Endothelial cell of umbilical vein (primary cell): ENCODE measurements at regions not wholly inside any gene's neighbourhood (a gene's known extent, or its start where the extent isn't known, plus 50 kb on each side); places are given as distances from the start of the nearest gene placed in this dataset.

ENCODE experiments used
- BruUV-seq: library from RNA; stranded (reverse); fragments of 400-500 nt; replicated peaks from 2 replicates; lab custom pipeline; 2021; lab: Mats Ljungman, UMichigan
- CTCF ChIA-PET: fragments of 300-600, 350-600 bp; sonication (Branson Sonifier 250); formaldehyde crosslinking; loops from one replicate; lab custom pipeline; 2021; ENCODE audit warnings: antibody characterized with exemption, inconsistent platforms; lab: Charles Lee
- POLR2A ChIA-PET: fragments of 300-600, 350-600 bp; sonication (Branson Sonifier 250); formaldehyde crosslinking; loops from one replicate; lab custom pipeline; 2021; ENCODE audit warnings: antibody characterized with exemption, inconsistent platforms; lab: Charles Lee
- DNase-seq: peaks from one replicate; pipeline ENCODE4 v3.0.0-alpha.2; 2011; ENCODE audit warnings: low read depth, low spot score
- FAIRE-seq: peaks from 2 replicates; lab custom pipeline; 2011; peaks lifted over from hg19 to GRCh38; lab: Jason Lieb, UNC
- H2AFZ ChIP-seq: 2 replicates; pipeline ENCODE4 v1.6.0; 2012; ENCODE audit warnings: low read depth, low read length, control low read depth, inconsistent platforms
- H3K27ac ChIP-seq: 2 replicates; pipeline ENCODE4 v1.5.1; 2011; ENCODE audit warnings: low read depth, mild to moderate bottlenecking, control low read depth, low read length, moderate library complexity; ENCODE audit not compliant: insufficient read depth
- H3K27me3 ChIP-seq, 2 experiments: 2 replicates each; pipeline versions ENCODE4 v1.6.0 to v1.6.1; 2011; ENCODE audit warnings: low read length in 2 of 2, mixed read lengths in 1 of 2; ENCODE audit not compliant: control insufficient read depth in 2 of 2, insufficient read depth in 2 of 2
- H3K36me3 ChIP-seq, 2 experiments: 2 replicates in 1 of 2; 3 replicates in 1 of 2; pipeline ENCODE4 v1.5.1; 2011; ENCODE audit warnings: low read length in 2 of 2, mild to moderate bottlenecking in 1 of 2, moderate library complexity in 1 of 2; ENCODE audit not compliant: control insufficient read depth in 2 of 2, insufficient read depth in 2 of 2; ENCODE audit errors: extremely low read depth in 1 of 2
- H3K4me1 ChIP-seq: 3 replicates; pipeline ENCODE4 v1.5.1; 2011; ENCODE audit warnings: mild to moderate bottlenecking, low read length; ENCODE audit not compliant: control insufficient read depth, insufficient read depth; ENCODE audit errors: extremely low read depth
- H3K4me2 ChIP-seq: 2 replicates; pipeline ENCODE4 v1.6.1; 2011; ENCODE audit warnings: low read length, control low read depth, mixed read lengths; ENCODE audit not compliant: insufficient read depth
- H3K4me3 ChIP-seq, 3 experiments: fragments of 200-600 bp in 1 of 3; sonication (generic), shearing (Covaris generic) in 1 of 3; replicated peaks in 1 of 3; 2 replicates each; pipeline ENCODE4 v1.5.1; 2011 to 2016; ENCODE audit warnings: control low read depth in 3 of 3, low read length in 3 of 3, mild to moderate bottlenecking in 2 of 3, inconsistent platforms in 1 of 3, low read depth in 1 of 3, moderate library complexity in 1 of 3; ENCODE audit not compliant: insufficient read depth in 1 of 3
- H3K79me2 ChIP-seq: 2 replicates; pipeline ENCODE4 v1.6.0; 2012; ENCODE audit warnings: low read length, inconsistent platforms; ENCODE audit not compliant: control insufficient read depth, insufficient read depth
- H3K9ac ChIP-seq: replicated peaks from 2 replicates; pipeline ENCODE3; 2011; ENCODE audit warnings: low read length, control low read depth; ENCODE audit not compliant: insufficient read depth; ENCODE audit errors: extremely low read depth
- H3K9me1 ChIP-seq: replicated peaks from 3 replicates; pipeline ENCODE4 v1.6.0; 2011; ENCODE audit warnings: mild to moderate bottlenecking, low read length; ENCODE audit not compliant: control insufficient read depth, insufficient read depth; ENCODE audit errors: extremely low read depth
- H3K9me3 ChIP-seq: replicated peaks from 2 replicates; pipeline ENCODE4 v1.5.1; 2012; ENCODE audit warnings: low read length, inconsistent platforms; ENCODE audit not compliant: control insufficient read depth, insufficient read depth
- H4K20me1 ChIP-seq: replicated peaks from 2 replicates; pipeline ENCODE3; 2011; ENCODE audit warnings: mild to moderate bottlenecking, low read length; ENCODE audit not compliant: control insufficient read depth, insufficient read depth; ENCODE audit errors: extremely low read depth
- CTCF ChIP-seq, 2 donors: IDR thresholded peaks; 1 replicate in 1 of 2; 2 replicates in 1 of 2; pipeline ENCODE4 v1.5.1; 2011; ENCODE audit warnings: low read length in 2 of 2, mild to moderate bottlenecking in 2 of 2, moderate library complexity in 2 of 2, control low read depth in 1 of 2, inconsistent platforms in 1 of 2, low read depth in 1 of 2; ENCODE audit not compliant: insufficient read depth in 1 of 2; ENCODE audit errors: extremely low read depth in 1 of 2
- EZH2 ChIP-seq: IDR thresholded peaks from 2 replicates; pipeline ENCODE4 v1.6.1; 2012; ENCODE audit warnings: borderline replicate concordance, low read depth, mild to moderate bottlenecking, moderate library complexity, low read length, inconsistent platforms; ENCODE audit not compliant: severe bottlenecking
- FOS ChIP-seq: IDR thresholded peaks from 2 replicates; pipeline ENCODE4 v1.6.1; 2011; ENCODE audit warnings: mild to moderate bottlenecking, low read length, moderate library complexity, borderline replicate concordance; ENCODE audit not compliant: insufficient read depth
- GATA2 ChIP-seq: IDR thresholded peaks from 2 replicates; pipeline ENCODE4 v1.7.0; 2011; ENCODE audit warnings: low read depth, mild to moderate bottlenecking, moderate library complexity, mixed read lengths, low read length; ENCODE audit not compliant: insufficient read length, insufficient read depth
- JUN ChIP-seq: IDR thresholded peaks from 2 replicates; pipeline ENCODE4 v1.6.1; 2011; ENCODE audit warnings: borderline replicate concordance, low read depth; ENCODE audit not compliant: insufficient read length, insufficient read depth
- MYC ChIP-seq: IDR thresholded peaks from one replicate; pipeline ENCODE4 v1.6.1; 2011; ENCODE audit warnings: mild to moderate bottlenecking, low read depth, low read length
- POLR2A ChIP-seq: IDR thresholded peaks from 2 replicates; pipeline ENCODE4 v1.6.1; 2012; ENCODE audit warnings: low read depth, mild to moderate bottlenecking, control low read depth, low read length
- POLR2AphosphoS5 ChIP-seq: IDR thresholded peaks from 2 replicates; pipeline ENCODE4 v1.6.1; 2012; ENCODE audit warnings: low read depth, mild to moderate bottlenecking, control low read depth, low read length, moderate library complexity; ENCODE audit not compliant: insufficient read depth
- dilution Hi-C: fragments of 300-500 bp; cut with MboI; formaldehyde crosslinking; loops from one replicate; pipeline ENCODE4 v1.15.0; 2019; ENCODE audit warnings: low sequenced_read_pairs; ENCODE audit not compliant: extremely low pct_ligation_motif_present
- intact Hi-C: fragments of 100-400 bp; cut with micrococcal nuclease; formaldehyde crosslinking; loops from one replicate; pipeline ENCODE4 v1.10.0; 2022
- TF ChIP-seq, protein P1 (sequence below): IDR thresholded peaks from 2 replicates; pipeline ENCODE4 v1.6.1; 2011; ENCODE audit not compliant: insufficient read depth, insufficient read length

- Histone ChIP-seq H3K9me3 (no peaks in the 10 kb centered on the region), H3K9me1 (no peaks in the 10 kb centered on the region), H3K4me2 (no peak overlapping the region), H3K27ac (no peak overlapping the region), H3K36me3 (no peaks in the 10 kb centered on the region), H3K27me3 (no peaks in the 10 kb centered on the region), H3K4me3 (no peak overlapping the region), H4K20me1 (no peaks in the 10 kb centered on the region), H3K79me2 (no peaks in the 10 kb centered on the region), H3K9ac (no peak overlapping the region), H3K4me1 (no peaks in the 10 kb centered on the region), H2AFZ (no peak overlapping the region)
- BruUV-seq = no TSS peak
- DNase-seq (no peak), FAIRE-seq (no peak)
- dilution Hi-C loops (no loop called here), intact Hi-C loops (no loop called here)
- TF ChIP-seq POLR2AphosphoS5 = no peak
- TF ChIP-seq, protein P1, sequence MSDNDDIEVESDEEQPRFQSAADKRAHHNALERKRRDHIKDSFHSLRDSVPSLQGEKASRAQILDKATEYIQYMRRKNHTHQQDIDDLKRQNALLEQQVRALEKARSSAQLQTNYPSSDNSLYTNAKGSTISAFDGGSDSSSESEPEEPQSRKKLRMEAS = no peak
- no peak for TF ChIP-seq POLR2A
- ChIA-PET CTCF (no interaction called here), POLR2A (no interaction called here)
Observed at GRCh38 chrX:25665431-25665830, 472.7 kb upstream of the MAGEB18 start.

GRCh38 chrX:25667681-25668080 is 470.5 kb upstream of the MAGEB18 start:
- Histone ChIP-seq H3K4me1 (no peaks in the 10 kb centered on the region), H4K20me1 (no peaks in the 10 kb centered on the region), H3K9me1 (no peaks in the 10 kb centered on the region), H3K9me3 (no peaks in the 10 kb centered on the region), H3K27ac (no peak overlapping the region), H3K9ac (no peak overlapping the region), H2AFZ (no peak overlapping the region), H3K79me2 (no peaks in the 10 kb centered on the region), H3K36me3 (no peaks in the 10 kb centered on the region), H3K4me2 (no peak overlapping the region), H3K27me3 (no peaks in the 10 kb centered on the region), H3K4me3 (no peak overlapping the region)
- POLR2A ChIA-PET = no interaction called here
- dilution Hi-C loops = no loop called here
- CTCF ChIA-PET = no interaction called here
- intact Hi-C loops = no loop called here
- no TSS peak for BruUV-seq
- TF ChIP-seq POLR2AphosphoS5 = no peak
- TF ChIP-seq, protein P1 = no peak
- no peak for TF ChIP-seq MYC
- no peak for TF ChIP-seq EZH2
- no peak for TF ChIP-seq GATA2
- TF ChIP-seq CTCF (IDR thresholded peaks at IDR 0.05; ENCODE audit: extremely low read depth in 1 of 2, insufficient read depth in 1 of 2, low read depth in 1 of 2, low read length in 2 of 2) = no peak
- TF ChIP-seq POLR2A = no peak
- no peak for TF ChIP-seq JUN
- no peak for TF ChIP-seq FOS
- DNase-seq (no peak), FAIRE-seq (no peak)
